HCT116 (cell line): ENCODE measurements at regions not wholly inside any gene's neighbourhood (a gene's known extent, or its start where the extent isn't known, plus 50 kb on each side); places are given as distances from the start of the nearest gene placed in this dataset.

Source experiments
- ATAC-seq: fragments of 200-7000 bp; cut with Tn5 transposase; 2 replicates; pipeline ENCODE4 v1.9.1; 2020; ENCODE audit warnings: mild to moderate bottlenecking, moderate library complexity
- BruUV-seq: library from RNA; stranded (reverse); fragments of 400-500 nt; replicated peaks from 2 replicates; lab custom pipeline; 2021; lab: Mats Ljungman, UMichigan
- CTCF ChIA-PET: fragments of 300-600 bp; sonication (Branson Sonifier 250); formaldehyde crosslinking; loops from one replicate; lab custom pipeline; 2021; ENCODE audit warnings: antibody characterized with exemption; lab: Charles Lee
- POLR2A ChIA-PET: fragments of 300-600, 350-600 bp; sonication (Branson Sonifier 250); formaldehyde crosslinking; loops from one replicate; lab custom pipeline; 2021; ENCODE audit warnings: antibody characterized with exemption; lab: Charles Lee
- RAD21 ChIA-PET, 2 experiments: fragments of 300-600 bp; sonication (Branson Sonifier 250); formaldehyde crosslinking; loops; one replicate each; lab custom pipeline; 2023; ENCODE audit warnings: low total read pairs in 2 of 2; ENCODE audit not compliant: uncharacterized antibody in 2 of 2, unreplicated experiment in 2 of 2, low non-redundant PET in 1 of 2; lab: Charles Lee
- DNase-seq: peaks from one replicate; pipeline ENCODE4 v3.0.0-alpha.2; 2010; ENCODE audit warnings: low read depth, low spot score
- H2AFZ ChIP-seq: fragments of 200-600 bp; shearing (Covaris generic), sonication (generic); 2 replicates; pipeline ENCODE4 v1.6.1; 2017; ENCODE audit warnings: low read depth, mixed run types, mixed read lengths, antibody characterized with exemption, low read length; ENCODE audit not compliant: poor library complexity, severe bottlenecking
- H3K27ac ChIP-seq: 2 replicates; pipeline ENCODE4 v1.5.1; 2012; ENCODE audit warnings: low read depth, low read length
- H3K27me3 ChIP-seq: fragments of 200-600 bp; sonication (generic); 2 replicates; pipeline ENCODE4 v1.6.1; 2016; ENCODE audit warnings: mixed run types, low read length, mixed read lengths; ENCODE audit not compliant: insufficient read depth
- H3K36me3 ChIP-seq, 2 experiments: fragments of 200-500 bp in 1 of 2; fragments of 200-600 bp in 1 of 2; sonication (Bioruptor generic) in 1 of 2; sonication (generic) in 1 of 2; 2 replicates each; pipeline versions ENCODE4 v1.5.1 to v1.6.1; 2014 to 2016; ENCODE audit warnings: low read length in 2 of 2, inconsistent platforms in 1 of 2, mixed read lengths in 1 of 2, mixed run types in 1 of 2; ENCODE audit not compliant: insufficient read depth in 2 of 2, control insufficient read depth in 1 of 2
- H3K4me1 ChIP-seq, 2 experiments: fragments of 200-600 bp in 1 of 2; sonication (generic) in 1 of 2; 2 replicates each; pipeline versions ENCODE4 v1.5.1 to v1.6.1; 2012 to 2017; ENCODE audit warnings: low read length in 2 of 2, inconsistent platforms in 1 of 2, mild to moderate bottlenecking in 1 of 2, mixed read lengths in 1 of 2, mixed run types in 1 of 2, moderate library complexity in 1 of 2; ENCODE audit not compliant: insufficient read depth in 2 of 2, control insufficient read depth in 1 of 2
- H3K4me2 ChIP-seq: fragments of 200-600 bp; sonication (generic); 2 replicates; pipeline ENCODE4 v1.6.1; 2017; ENCODE audit warnings: mixed run types, low read length, mixed read lengths
- H3K4me3 ChIP-seq, 2 experiments: fragments of 200-600 bp in 1 of 2; sonication (generic) in 1 of 2; replicated peaks in 1 of 2; 2 replicates each; pipeline ENCODE4 v1.5.1; 2011 to 2016; ENCODE audit warnings: low read length in 2 of 2, control low read depth in 1 of 2, low read depth in 1 of 2, mild to moderate bottlenecking in 1 of 2, mixed read lengths in 1 of 2, mixed run types in 1 of 2
- H3K79me2 ChIP-seq: fragments of 200-600 bp; sonication (generic); 2 replicates; pipeline ENCODE4 v1.6.1; 2017; ENCODE audit warnings: mild to moderate bottlenecking, mixed run types, low read length, moderate library complexity, mixed read lengths; ENCODE audit not compliant: insufficient read depth
- H3K9ac ChIP-seq: fragments of 200-600 bp; sonication (generic); 2 replicates; pipeline ENCODE4 v1.6.1; 2016; ENCODE audit warnings: low read length, mixed read lengths
- H3K9me2 ChIP-seq: fragments of 200-600 bp; sonication (generic), shearing (Covaris generic); 2 replicates; pipeline ENCODE4 v1.6.1; 2017; ENCODE audit warnings: mixed run types, mild to moderate bottlenecking, moderate library complexity; ENCODE audit not compliant: insufficient read depth
- H3K9me3 ChIP-seq, 2 experiments: fragments of 200-500 bp in 1 of 2; fragments of 200-600 bp in 1 of 2; sonication (Bioruptor generic) in 1 of 2; sonication (generic) in 1 of 2; 2 replicates each; pipeline ENCODE4 v1.6.1; 2014 to 2017; ENCODE audit warnings: low read length in 2 of 2, mixed read lengths in 2 of 2, inconsistent platforms in 1 of 2, low read depth in 1 of 2, mild to moderate bottlenecking in 1 of 2, mixed run types in 1 of 2, moderate library complexity in 1 of 2; ENCODE audit not compliant: control insufficient read depth in 1 of 2, insufficient read depth in 1 of 2
- H4K20me1 ChIP-seq: fragments of 200-600 bp; sonication (generic), shearing (Covaris generic); 2 replicates; pipeline ENCODE4 v1.6.1; 2017; ENCODE audit warnings: mixed run types, mild to moderate bottlenecking, moderate library complexity; ENCODE audit not compliant: insufficient read depth
- ATF3 ChIP-seq: IDR thresholded peaks from 2 replicates; pipeline ENCODE4 v1.6.1; 2012
- CEBPB ChIP-seq: IDR thresholded peaks from 2 replicates; pipeline ENCODE4 v1.6.1; 2012; ENCODE audit warnings: low read depth
- EGR1 ChIP-seq: IDR thresholded peaks from 2 replicates; pipeline ENCODE4 v1.6.1; 2012; ENCODE audit warnings: low read depth
- ELF1 ChIP-seq: IDR thresholded peaks from 2 replicates; pipeline ENCODE4 v1.6.1; 2012; ENCODE audit warnings: low read depth, borderline replicate concordance
- EZH2 ChIP-seq: fragments of 200-600 bp; sonication (generic); IDR thresholded peaks from 2 replicates; pipeline ENCODE4 v1.6.1; 2017; ENCODE audit warnings: antibody characterized with exemption, mixed run types
- EZH2phosphoT487 ChIP-seq: fragments of 200-600 bp; IDR thresholded peaks from 2 replicates; pipeline ENCODE4 v1.6.1; 2018; ENCODE audit warnings: antibody characterized with exemption, borderline replicate concordance
- FOSL1 ChIP-seq: IDR thresholded peaks from 2 replicates; pipeline ENCODE4 v1.6.1; 2012; ENCODE audit warnings: low read depth
- JUND ChIP-seq: IDR thresholded peaks from 2 replicates; pipeline ENCODE4 v1.6.1; 2012
- POLR2A ChIP-seq: IDR thresholded peaks from 2 replicates; pipeline ENCODE4 v1.7.0; 2011; ENCODE audit warnings: borderline replicate concordance; ENCODE audit not compliant: insufficient read depth, insufficient read length; ENCODE audit errors: extremely low read depth
- RAD21 ChIP-seq: IDR thresholded peaks from 2 replicates; pipeline ENCODE4 v1.6.1; 2012; ENCODE audit warnings: low read depth, mild to moderate bottlenecking
- SP1 ChIP-seq: IDR thresholded peaks from 2 replicates; pipeline ENCODE4 v1.6.1; 2012; ENCODE audit warnings: low read depth
- SRF ChIP-seq: IDR thresholded peaks from 2 replicates; pipeline ENCODE4 v1.6.1; 2012; ENCODE audit warnings: low read depth
- YY1 ChIP-seq: IDR thresholded peaks from 2 replicates; pipeline ENCODE4 v1.6.1; 2011; ENCODE audit warnings: low read length, low read depth, moderate library complexity, mild to moderate bottlenecking; ENCODE audit not compliant: insufficient replicate concordance; ENCODE audit errors: extremely low read depth
- ZFX ChIP-seq: fragments of 450-650 bp; IDR thresholded peaks from 2 replicates; pipeline ENCODE4 v1.6.1; 2017
- ZNF274 ChIP-seq: fragments of 200-500 bp; sonication (Bioruptor generic); IDR thresholded peaks from 2 replicates; pipeline ENCODE4 v1.6.1; 2014; ENCODE audit warnings: mild to moderate bottlenecking, low read depth, low read length, inconsistent platforms
- intact Hi-C: fragments of 100-400 bp; cut with micrococcal nuclease; formaldehyde crosslinking; loops from 2 replicates; pipeline ENCODE4 v1.10.0; 2022

GRCh38 chr5:57575839-57576238, 93.2 kb upstream of the ACTBL2 start:
- no TSS peak for BruUV-seq
- H3K27me3 ChIP-seq, result no peaks in the 10 kb centered on the region
- H2AFZ ChIP-seq, result no peak overlapping the region
- no peaks in the 10 kb centered on the region for H3K9me2 ChIP-seq
- POLR2A ChIA-PET, result no interaction called here
- intact Hi-C loops, result no loop called here
- H3K4me2 ChIP-seq, result no peak overlapping the region
- RAD21 ChIA-PET, result no interaction called here
- ATAC-seq (no peak), DNase-seq (no peak)
- CTCF ChIA-PET, result no interaction called here
- no peak overlapping the region for H3K4me3 ChIP-seq
- H3K27ac ChIP-seq, result no peak overlapping the region
- no peaks in the 10 kb centered on the region for H3K79me2 ChIP-seq
- H3K9ac ChIP-seq, result no peak overlapping the region
- H4K20me1 ChIP-seq, result no peaks in the 10 kb centered on the region
- H3K9me3 ChIP-seq, result no peaks in the 10 kb centered on the region
- no peaks in the 10 kb centered on the region for H3K36me3 ChIP-seq
- TF ChIP-seq EZH2, result no peak
- TF ChIP-seq ATF3, result no peak
- no peak for TF ChIP-seq RAD21
- TF ChIP-seq ZNF274, result no peak
- no peak for TF ChIP-seq EGR1
- TF ChIP-seq YY1, result no peak
- no peak for TF ChIP-seq SRF
- no peak for TF ChIP-seq SP1
- no peak for TF ChIP-seq FOSL1
- no peak for TF ChIP-seq JUND
- TF ChIP-seq, all 23 proteins: peak for 0
- no peaks in the 10 kb centered on the region for H3K4me1 ChIP-seq

- Histone ChIP-seq H3K9me3 (no peaks in the 10 kb centered on the region), H3K27ac (no peak overlapping the region), H4K20me1 (no peaks in the 10 kb centered on the region), H3K27me3 (no peaks in the 10 kb centered on the region), H3K4me2 (no peak overlapping the region), H3K4me3 (no peak overlapping the region), H2AFZ (no peak overlapping the region), H3K9ac (no peak overlapping the region), H3K36me3 (no peaks in the 10 kb centered on the region), H3K4me1 (no peaks in the 10 kb centered on the region), H3K9me2 (no peaks in the 10 kb centered on the region), H3K79me2 (no peaks in the 10 kb centered on the region)
- RAD21 ChIA-PET, result no interaction called here
- TF ChIP-seq EZH2phosphoT487, result no peak
- TF ChIP-seq SRF, result no peak
- no peak for TF ChIP-seq ZFX
- no peak for TF ChIP-seq CEBPB
- no peak for TF ChIP-seq POLR2A
- TF ChIP-seq ELF1, result no peak
- POLR2A ChIA-PET, result no interaction called here
- CTCF ChIA-PET, result no interaction called here
- no peak for DNase-seq
- ATAC-seq, result no peak
- intact Hi-C loops, result no loop called here
- BruUV-seq, result no TSS peak
Measured at GRCh38 chr5:57572461-57572860, 89.8 kb upstream of the ACTBL2 start.
